GM21723 (cell line): ENCODE measurements at regions not wholly inside any gene's neighbourhood (a gene's known extent, or its start where the extent isn't known, plus 50 kb on each side); places are given as distances from the start of the nearest gene placed in this dataset.

Experiments used
- ATAC-seq: cut with Tn5 transposase; IDR thresholded peaks from one replicate; pipeline ENCODE4 v1.9.1; 2021; ENCODE audit warnings: mild to moderate bottlenecking, moderate library complexity; ENCODE audit not compliant: unreplicated experiment

DNA sequence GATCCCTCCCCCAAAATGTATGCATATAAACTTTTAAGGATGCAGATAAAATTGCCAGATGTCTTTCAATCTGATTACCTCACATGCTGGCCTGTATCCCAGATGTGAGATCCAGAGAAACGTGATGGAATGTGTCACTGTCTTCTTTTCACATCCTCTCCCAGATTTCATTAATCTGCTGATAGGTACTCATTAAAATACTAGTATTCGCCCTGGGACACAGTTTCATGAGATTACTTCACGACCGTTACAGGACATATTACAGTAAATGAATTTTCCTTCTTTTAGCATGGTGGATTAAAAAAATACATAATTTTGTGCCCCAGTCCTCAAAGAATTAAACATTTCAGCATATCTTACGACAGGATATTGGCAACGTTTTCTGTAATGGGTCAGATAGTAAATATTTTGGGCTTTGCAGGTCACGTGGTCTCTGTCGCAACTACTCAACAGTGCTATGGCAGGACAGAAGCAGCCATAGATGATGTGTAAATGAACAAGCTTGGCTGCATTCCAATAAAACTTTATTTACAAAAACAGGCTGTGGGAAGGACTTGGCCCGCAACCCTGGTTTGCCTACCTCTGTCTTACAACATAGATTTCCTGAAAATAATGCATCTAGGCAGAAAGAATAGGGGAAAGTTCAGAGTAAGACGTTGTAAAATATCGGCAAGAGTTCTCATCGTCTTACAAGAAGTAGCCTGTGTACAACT lies 156.0 kb upstream of the DIO3 start:
- ATAC-seq: no peak

DNA sequence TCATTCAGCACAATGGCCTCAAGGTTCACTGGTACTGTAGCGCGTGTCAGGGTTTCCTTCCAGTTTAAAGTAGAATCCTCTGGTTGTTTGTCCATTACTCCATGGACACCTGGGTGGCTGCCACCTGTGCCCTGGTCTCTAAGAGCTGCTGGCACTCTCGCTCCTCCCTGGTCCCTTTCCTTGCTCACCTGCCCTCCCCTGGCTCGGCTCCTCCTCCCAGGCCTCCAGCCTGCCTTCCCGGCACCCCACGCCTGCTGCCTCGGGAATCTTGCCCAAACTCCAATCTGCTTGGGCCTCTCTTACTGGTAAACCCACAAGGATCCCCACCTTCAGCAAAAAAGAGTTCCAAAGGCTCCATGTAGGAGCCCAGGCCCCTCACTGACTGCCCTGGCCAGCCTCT lies 154.4 kb upstream of the DIO3 start:
- ATAC-seq: no peak

DNA sequence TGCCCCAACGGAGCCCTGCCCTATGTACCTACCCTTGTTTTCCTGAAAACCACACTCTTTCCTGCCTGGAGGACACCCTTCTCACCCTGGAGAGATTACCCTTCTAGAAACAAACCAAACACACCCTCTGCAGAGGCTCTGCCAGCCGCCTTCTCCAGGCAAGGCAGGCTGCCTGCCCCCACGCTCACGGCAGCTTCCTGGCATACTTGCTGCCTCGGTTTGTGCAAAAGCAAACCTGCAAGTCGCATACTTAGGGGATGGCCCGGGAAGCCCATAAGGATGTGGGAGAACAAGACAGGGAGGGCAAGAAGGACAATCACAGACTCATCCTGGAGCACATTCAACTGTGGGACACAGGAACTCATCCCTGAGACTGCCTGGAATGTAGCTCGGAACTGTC lies 154.0 kb upstream of the DIO3 start:
- ATAC-seq: no peak

DNA sequence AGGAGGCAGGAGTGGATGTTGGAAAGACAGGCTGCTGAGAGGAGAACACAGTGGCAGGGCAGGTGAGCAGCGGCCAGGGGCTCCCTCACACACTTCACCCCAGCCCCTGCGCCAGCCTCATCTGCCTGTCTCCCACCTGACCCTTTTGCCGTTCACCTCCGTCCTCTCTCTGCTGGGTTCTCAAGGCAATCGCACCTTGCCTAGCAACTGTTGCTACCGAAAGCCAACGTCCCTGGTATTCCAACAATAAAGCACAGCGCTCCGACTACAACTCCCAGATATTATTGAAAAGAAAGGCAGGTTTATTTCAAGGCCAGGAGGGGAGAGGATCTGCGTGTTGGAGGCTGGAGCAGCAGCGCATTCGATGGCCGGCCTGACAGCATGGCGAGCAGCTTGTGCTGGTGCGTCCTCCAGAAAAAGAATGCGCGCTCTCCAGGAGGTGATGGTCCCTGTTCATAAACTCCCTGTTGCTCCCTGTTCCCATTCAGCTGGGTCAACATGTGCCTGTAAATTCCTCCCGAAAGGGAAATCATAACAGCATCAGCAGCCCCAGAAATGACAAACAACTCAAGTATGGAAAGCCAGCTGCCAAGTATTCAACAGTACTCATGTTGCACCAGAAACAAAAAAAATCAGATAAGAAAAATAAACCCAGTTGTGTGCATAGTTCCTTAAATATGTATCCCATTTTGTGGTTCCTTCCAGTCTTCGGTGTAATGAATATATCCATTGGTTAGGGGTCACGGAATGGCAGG lies 153.0 kb upstream of the DIO3 start:
- no peak for ATAC-seq

DNA sequence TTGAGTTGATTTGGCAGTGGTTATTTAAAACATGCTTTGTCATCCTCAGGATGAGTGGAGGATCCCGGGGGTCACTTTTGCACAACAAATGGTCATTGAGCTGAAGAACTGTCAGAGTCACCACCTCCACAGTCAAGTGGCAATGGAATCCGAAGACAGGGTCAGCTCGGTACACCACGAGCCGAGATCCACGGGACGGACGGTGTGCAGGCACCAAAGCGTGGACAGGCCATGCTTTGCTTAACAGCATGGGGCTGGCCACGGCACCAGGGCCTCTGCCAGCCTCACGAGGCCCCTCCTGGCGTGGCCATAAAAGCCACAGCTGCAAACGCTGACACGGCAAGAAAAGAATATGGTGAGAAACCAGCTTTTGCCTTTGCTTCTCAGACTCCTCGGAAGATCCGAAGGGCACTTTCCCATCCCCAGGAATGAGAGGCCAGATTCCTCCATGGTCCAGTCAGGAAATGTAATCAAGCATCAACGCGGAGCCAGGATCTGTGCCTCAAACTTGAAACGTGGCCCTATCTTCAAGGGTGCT lies 152.2 kb upstream of the DIO3 start:
- no peak for ATAC-seq

DNA sequence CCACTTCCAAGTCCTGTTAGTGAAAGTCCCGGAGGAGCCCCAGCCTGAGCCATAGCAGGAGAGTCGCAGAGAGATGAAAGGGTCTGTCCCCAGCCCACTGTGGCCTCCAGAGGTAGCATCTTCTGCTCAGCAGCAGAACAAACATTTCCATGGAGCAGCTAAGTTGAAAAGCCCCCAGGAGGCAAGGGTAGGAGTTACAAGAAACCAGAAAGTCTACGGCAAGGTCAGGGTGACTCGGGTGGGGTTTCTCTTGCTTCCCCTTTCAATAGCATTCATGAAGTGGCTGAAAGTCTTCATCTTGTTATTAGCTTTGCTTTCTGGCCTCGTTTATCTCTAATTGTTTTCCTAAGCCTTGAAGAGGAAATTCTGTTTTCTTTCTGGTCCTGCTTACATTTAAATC lies 151.2 kb upstream of the DIO3 start:
- no peak for ATAC-seq

DNA sequence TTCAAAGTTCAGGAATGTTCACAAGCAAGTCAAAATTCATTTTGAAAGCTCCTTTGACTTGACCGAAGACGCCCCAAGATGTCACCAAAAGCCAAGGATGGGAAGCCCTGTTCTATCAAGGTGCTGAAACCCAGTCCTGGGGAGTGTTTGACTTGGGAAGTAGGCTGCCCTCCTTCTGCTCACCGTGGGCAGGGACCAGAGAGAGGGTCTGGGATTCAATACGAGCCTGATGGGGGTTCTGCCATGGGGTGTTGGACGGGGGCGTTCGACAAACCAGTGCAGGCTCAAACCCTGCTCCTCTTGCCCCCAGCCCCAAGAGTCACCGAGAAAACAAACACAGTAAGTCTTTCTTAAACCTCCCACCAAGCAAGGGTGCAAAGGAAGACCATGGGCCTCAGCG lies 150.1 kb upstream of the DIO3 start:
- no peak for ATAC-seq

DNA sequence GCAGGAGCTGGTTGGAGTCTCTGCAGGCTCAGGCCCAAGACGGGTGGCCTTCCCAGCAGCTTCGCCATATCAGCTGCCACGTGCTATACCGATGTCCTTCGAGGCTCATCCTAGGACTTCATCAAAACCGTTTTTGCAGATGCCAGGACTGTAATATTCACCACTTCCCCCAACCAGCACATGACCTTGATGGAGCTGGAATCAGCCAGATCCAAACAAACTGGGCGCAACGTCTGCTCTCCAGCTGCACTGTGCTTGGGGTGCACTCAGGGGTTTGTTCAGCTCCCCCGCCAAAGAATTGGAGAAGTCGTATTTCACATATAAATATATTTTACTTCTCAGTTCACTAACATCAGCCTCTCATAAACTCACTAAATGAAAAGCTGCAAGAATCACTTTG lies 149.5 kb upstream of the DIO3 start:
- no peak for ATAC-seq

DNA sequence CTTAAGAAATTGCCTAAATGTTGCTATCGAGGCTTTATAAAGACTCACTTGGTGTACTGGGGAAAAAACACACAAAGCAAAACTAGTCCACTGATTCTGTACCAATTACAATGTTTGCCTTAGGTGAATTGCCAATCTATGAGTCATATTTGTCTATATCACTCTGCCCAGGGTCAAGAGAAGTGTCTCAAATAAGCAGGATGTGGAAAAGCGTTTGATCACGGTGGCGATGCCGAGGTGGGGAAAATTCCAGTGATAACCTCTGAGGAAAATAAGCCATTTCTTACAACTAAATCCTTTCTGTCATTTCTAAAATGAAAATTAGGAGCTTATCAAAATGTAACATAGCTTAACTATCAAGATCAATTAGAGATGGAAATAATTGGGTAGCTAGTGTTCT lies 148.6 kb upstream of the DIO3 start:
- no peak for ATAC-seq

DNA sequence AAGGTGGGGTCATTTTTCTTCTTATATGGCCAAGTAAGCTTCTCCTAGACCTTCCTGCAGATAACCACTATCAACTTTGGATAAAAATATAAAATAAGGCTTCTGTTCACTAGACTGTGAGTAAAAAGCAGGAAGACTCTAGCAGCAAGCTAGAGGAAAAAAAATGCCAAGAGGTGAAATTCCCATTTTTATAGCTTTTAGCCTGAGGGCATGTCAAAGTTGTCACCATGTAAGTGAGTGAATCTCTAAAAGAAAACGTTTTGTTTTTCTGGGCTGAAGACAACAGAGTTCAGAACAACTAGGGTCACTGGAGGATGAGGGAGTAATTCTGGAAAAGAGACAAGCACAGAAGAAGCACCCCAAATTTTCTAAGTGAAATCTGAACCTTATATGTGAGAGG lies 143.9 kb upstream of the DIO3 start:
- ATAC-seq: no peak

DNA sequence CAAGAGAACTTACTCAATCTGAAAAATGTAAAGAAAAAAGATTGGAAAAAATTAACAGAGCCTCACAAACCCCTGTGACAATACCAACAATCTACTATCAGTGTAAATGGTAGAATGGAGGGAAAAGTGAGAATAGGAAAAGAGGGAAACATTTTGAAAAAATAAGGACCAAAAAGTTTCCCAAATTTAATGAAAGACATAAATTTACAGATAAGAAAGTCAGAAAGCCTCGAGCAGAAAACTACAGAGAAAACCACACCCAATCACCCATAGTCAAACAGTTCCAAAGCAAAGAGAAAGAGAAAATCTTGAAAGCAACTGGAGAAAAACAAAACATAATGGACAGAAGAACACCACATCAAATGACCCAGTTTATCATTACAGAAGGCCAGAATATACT lies 142.7 kb upstream of the DIO3 start:
- ATAC-seq: no peak

DNA sequence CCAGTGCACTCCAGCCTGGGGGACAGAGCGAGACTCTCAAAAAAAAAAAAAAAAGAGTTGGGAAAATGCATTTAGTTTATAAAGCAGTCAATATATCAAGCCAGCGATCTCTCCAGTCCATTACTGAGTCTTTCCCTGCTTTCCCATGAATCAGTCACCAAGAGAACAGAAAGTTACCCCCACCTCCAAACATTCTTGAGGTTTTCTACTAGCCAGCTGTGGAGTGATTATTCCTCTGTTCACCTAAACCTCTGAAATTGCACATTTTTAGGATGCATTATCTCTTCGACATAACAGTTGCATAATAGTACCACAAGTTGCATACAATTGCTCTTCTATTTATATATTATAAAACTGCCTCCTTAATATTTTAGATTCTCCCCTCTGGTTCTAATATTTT lies 134.8 kb upstream of the DIO3 start:
- no peak for ATAC-seq

DNA sequence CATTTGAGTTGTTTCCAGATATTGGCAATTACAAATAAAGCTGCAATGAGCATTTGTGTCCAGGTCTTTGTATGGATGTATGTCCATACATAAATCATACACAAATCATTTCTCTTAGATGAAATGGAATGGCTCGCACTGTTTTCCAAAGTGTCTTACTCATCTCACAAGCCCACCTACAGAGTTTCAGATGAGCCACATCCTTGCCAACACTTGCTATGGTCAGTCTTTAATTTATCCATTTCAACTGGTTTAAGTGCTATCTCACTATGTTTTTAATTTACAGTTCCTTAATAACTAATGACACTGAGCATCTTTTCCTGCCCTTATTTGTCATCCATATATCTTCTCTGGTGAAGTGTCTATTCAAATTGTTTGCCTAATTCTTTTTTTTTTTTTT lies 132.9 kb upstream of the DIO3 start:
- ATAC-seq: no peak

DNA sequence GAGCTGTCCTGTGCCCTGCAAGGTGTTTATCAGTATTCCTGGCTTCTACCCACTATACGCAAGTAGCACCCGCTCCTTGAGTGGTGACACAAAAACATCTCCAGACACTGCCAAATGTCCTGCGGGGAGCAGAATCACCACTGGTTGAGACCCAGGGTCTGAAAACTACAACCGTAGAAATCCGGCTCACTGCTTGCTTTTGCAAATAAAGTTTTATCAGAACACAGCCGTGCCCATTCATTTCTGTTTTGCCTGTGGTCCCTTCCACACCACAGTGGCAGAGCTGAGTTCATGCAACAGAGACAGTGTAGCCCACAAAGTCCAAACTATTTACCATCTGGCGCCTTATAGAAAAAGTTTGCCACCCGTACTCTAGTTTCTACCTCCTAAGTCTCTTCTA lies 125.7 kb upstream of the DIO3 start:
- no peak for ATAC-seq

DNA sequence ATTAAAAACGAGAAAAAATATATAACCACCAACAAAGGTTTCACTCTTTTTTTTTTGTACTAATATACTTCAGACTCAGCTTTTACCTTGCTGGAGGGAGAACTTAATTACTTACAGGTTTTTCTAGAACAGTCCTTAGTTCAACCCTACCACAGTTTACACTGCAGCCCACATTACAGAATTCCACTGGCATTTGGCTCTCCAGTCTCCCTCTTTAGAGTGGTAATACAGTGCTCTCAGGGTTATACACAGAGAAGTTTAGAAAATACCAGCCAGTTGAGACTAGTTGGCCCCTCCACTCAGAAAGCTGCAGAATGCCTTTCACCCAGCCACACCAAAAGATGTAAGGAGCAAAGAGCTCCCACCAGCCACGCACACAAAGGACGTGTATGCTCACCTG lies 122.3 kb upstream of the DIO3 start:
- ATAC-seq: no peak

DNA sequence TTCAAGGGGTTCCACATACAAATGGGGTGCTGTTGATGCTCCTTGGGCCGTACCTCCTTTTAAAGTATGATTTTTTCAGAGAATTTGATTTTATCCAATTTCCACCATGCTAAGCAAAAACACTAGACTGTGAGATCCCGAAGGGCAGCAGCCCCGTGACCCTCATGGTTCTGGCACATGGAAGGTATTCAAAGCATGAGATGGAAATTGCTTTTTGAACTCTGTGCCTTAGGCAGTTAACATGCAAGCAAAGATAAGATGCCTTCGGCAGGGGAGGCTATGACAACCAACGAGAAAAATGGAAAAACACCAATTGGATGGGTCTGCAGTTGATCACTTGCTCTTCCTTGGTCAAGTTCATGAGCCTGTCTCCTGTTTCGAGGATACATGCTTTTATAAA lies 120.8 kb upstream of the DIO3 start:
- no peak for ATAC-seq

DNA sequence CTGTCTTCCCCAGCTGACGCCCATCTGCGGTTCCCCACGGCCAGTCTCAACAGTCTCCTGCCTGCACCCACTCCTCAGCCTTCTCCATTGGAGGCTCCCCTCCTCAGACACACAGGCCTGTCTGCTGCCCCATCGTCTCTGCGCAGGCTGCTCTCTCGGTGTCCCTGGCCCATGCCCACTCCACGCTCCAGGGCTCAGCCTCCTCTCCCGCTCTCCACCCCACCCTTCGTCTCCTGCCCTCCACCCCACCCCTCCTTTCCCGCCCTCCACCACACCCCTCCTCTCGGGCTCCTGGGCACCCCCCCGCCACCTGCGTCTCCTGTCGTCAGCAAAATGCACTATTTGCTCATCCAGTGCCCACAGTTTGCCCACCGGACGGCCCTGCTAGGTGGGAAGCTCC lies 119.6 kb upstream of the DIO3 start:
- ATAC-seq: no peak

DNA sequence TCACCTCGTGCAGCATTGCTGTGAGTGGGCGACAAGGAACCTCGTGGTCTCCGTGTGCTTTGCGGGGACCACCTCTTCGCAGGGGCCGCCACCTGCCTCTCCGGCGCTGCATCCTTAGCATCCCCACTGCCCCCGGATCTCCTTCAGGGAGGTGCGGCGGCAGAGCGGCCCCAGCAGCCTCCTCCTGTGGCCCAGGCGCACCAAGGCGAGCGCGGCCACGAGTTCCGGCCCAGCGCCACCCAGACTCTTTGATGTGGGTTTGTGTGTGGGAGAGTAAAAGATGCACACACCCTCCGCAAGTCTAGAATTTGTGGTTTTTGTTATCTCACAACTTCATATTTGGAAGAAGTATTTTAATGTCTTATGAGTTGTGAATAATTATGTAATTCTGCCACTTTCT lies 118.8 kb upstream of the DIO3 start:
- ATAC-seq: no peak

DNA sequence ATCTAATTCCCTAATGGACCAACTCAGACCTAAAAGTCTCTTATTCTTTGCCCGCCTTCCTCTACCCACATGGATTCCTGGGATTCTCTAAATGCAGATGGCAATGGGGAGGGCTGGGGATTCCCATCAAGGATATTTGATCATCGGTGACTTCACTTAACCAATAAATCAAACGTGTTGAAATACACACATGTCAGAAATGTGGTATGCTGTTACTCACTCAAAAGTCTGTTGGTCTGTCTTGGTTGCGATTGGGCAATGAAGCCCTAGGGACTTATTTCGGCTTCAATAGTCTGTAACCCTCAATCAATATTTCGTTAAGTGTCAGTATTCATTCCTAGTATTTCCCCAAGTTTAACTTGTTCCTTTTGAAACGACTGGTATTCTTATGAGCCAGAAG lies 117.2 kb upstream of the DIO3 start:
- ATAC-seq: no peak

DNA sequence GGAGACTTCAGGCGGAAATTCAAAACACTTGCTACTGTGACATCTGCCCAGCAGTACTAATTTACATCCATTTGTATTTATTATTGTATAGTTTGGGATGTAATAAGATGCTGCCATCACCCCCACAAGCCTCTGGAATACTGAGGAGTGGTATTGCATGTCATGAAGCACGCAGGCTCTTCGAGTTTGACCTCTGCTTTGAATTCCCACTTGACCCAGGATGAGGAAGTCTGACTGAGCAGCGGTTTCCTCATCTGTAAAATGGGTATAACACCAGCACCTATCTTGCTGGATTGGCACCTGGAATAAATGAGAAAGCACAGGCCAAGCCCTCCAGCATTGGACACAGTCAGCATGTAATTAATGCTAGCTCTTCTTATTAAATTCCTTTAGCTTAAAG lies 116.0 kb upstream of the DIO3 start:
- ATAC-seq: no peak

DNA sequence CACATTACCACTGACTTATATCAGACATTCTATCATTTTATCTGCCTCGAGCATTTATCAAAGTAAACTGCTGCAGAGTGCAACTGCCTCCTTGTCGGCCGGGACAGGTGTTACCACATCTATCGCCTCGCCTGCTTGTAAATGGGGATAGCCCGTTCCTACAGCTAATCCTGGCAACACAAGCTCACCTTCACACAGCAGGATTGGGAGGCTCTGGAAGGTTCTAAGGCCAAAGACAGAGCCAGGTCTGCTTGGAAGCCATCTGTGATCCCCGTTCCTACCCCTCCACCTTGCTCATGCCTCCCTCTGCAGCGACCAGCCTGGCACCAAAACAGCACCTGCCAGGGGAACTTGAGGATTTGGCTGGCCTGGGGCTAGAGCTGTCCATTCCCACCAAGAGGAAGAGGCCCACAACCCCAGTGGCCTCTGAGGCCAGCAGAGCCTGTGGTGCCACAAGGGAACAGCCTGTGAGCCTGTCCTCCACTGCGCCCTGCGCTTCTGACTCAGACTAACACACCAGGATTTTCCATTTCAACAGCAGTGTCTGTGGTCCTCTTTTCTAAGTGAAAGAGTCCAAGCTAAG lies 114.8 kb upstream of the DIO3 start:
- ATAC-seq: no peak

DNA sequence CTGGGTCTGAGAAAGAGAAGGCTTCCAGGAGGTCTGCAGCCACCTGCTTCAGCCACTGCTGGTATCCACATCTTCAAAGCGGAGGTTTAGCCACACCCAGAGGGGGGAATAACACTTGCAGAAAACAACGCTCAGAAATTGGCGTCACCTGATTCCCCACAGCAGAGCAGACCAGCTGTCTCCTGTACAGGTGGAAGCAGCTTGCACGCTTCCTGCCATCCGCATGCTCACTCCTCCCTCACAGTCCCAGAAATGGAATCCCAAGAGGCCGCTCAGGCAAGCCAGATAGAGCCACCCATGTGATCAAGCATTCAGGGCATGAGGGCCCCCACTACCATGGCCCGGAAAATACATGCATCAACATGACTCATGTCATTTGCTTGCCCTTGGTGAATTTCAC lies 112.2 kb upstream of the DIO3 start:
- no peak for ATAC-seq
